CD14-positive monocyte (primary cell): ENCODE measurements at regions not wholly inside any gene's neighbourhood (a gene's known extent, or its start where the extent isn't known, plus 50 kb on each side); places are given as distances from the start of the nearest gene placed in this dataset.

Experiments used
- DNase-seq, 3 donors: peaks; one replicate each; pipeline ENCODE4 v3.0.0-alpha.2; 2011 to 2022
- H2AFZ ChIP-seq: 2 replicates; pipeline ENCODE4 v1.6.0; 2012; ENCODE audit warnings: mild to moderate bottlenecking, low read depth, low read length, inconsistent platforms; ENCODE audit not compliant: insufficient read depth, poor library complexity, severe bottlenecking
- H3K27ac ChIP-seq, 2 donors: 1 replicate in 1 of 2; 2 replicates in 1 of 2; pipeline ENCODE4 v1.5.1; 2012 to 2013; ENCODE audit warnings: low read length in 2 of 2, control low read depth in 1 of 2, inconsistent platforms in 1 of 2, low read depth in 1 of 2, mild to moderate bottlenecking in 1 of 2
- H3K27me3 ChIP-seq, 2 donors: one replicate each; pipeline versions ENCODE4 v1.6.0 to v1.6.1; 2011 to 2013; ENCODE audit warnings: low read length in 2 of 2; ENCODE audit not compliant: control insufficient read depth in 2 of 2, insufficient read depth in 2 of 2
- H3K36me3 ChIP-seq, 2 donors: replicated peaks in 1 of 2; 1 replicate in 1 of 2; 2 replicates in 1 of 2; pipeline versions ENCODE4 v1.5.1 to v1.6.1; 2012 to 2013; ENCODE audit warnings: low read length in 2 of 2, control low read depth in 1 of 2, inconsistent platforms in 1 of 2, mild to moderate bottlenecking in 1 of 2; ENCODE audit not compliant: insufficient read depth in 2 of 2, control insufficient read depth in 1 of 2
- H3K4me1 ChIP-seq, 2 donors: 1 replicate in 1 of 2; 2 replicates in 1 of 2; pipeline versions ENCODE4 v1.5.1 to v1.6.1; 2012 to 2013; ENCODE audit warnings: low read length in 2 of 2, control low read depth in 1 of 2, inconsistent platforms in 1 of 2, mild to moderate bottlenecking in 1 of 2, moderate library complexity in 1 of 2; ENCODE audit not compliant: insufficient read depth in 2 of 2, control insufficient read depth in 1 of 2
- H3K4me2 ChIP-seq: replicated peaks from 2 replicates; pipeline ENCODE3; 2012; ENCODE audit warnings: low read length, moderate library complexity, mild to moderate bottlenecking; ENCODE audit not compliant: poor library complexity, severe bottlenecking; ENCODE audit errors: extremely low read depth
- H3K4me3 ChIP-seq, 3 experiments: fragments of 200-600 bp in 1 of 3; sonication (generic) in 1 of 3; replicated peaks in 1 of 3; 1 replicate in 2 of 3; 2 replicates in 1 of 3; pipeline ENCODE4 v1.5.1; 2011 to 2013; ENCODE audit warnings: low read length in 3 of 3, mild to moderate bottlenecking in 3 of 3, control low read depth in 2 of 3, low read depth in 2 of 3, inconsistent platforms in 1 of 3, moderate library complexity in 1 of 3
- H3K79me2 ChIP-seq: 2 replicates; pipeline ENCODE4 v1.6.0; 2012; ENCODE audit warnings: mild to moderate bottlenecking, control low read depth, inconsistent platforms, low read length, moderate library complexity; ENCODE audit not compliant: insufficient read depth
- H3K9ac ChIP-seq: 2 replicates; pipeline ENCODE4 v1.6.0; 2017; ENCODE audit warnings: low read length, mild to moderate bottlenecking; ENCODE audit not compliant: insufficient read depth, poor library complexity, severe bottlenecking
- H3K9me3 ChIP-seq, 2 donors: replicated peaks in 1 of 2; 1 replicate in 1 of 2; 2 replicates in 1 of 2; pipeline versions ENCODE4 v1.5.1 to v1.6.1; 2012 to 2013; ENCODE audit warnings: low read length in 2 of 2, control low read depth in 1 of 2; ENCODE audit not compliant: control insufficient read depth in 1 of 2, insufficient read depth in 1 of 2
- H4K20me1 ChIP-seq: 2 replicates; pipeline ENCODE4 v1.6.0; 2012; ENCODE audit warnings: mild to moderate bottlenecking, low read length, control low read depth, moderate library complexity; ENCODE audit not compliant: insufficient read depth
- H3K27ac Mint-ChIP-seq, 7 donors: one replicate each; pipeline ENCODE4 v1.8.0; 2020; ENCODE audit warnings: mild to moderate bottlenecking in 7 of 7, mixed read lengths in 7 of 7, moderate library complexity in 6 of 7, inconsistent platforms in 2 of 7
- H3K27me3 Mint-ChIP-seq, 3 donors: one replicate each; pipeline ENCODE4 v1.8.0; 2021 to 2022; ENCODE audit warnings: low read depth in 3 of 3, mild to moderate bottlenecking in 3 of 3, mixed read lengths in 3 of 3, moderate library complexity in 3 of 3, inconsistent platforms in 1 of 3
- H3K36me3 Mint-ChIP-seq, 2 donors: one replicate each; pipeline ENCODE4 v1.8.0; 2020; ENCODE audit warnings: mixed read lengths in 2 of 2, inconsistent platforms in 1 of 2, mild to moderate bottlenecking in 1 of 2
- H3K4me1 Mint-ChIP-seq: one replicate; pipeline ENCODE4 v1.8.0; 2020; ENCODE audit warnings: mild to moderate bottlenecking, mixed read lengths
- H3K4me3 Mint-ChIP-seq, 2 donors: one replicate each; pipeline ENCODE4 v1.8.0; 2020; ENCODE audit warnings: mild to moderate bottlenecking in 2 of 2, mixed read lengths in 2 of 2, moderate library complexity in 1 of 2
- H3K9me3 Mint-ChIP-seq, 7 donors: one replicate each; pipeline ENCODE4 v1.8.0; 2020 to 2022; ENCODE audit warnings: mixed read lengths in 7 of 7, mild to moderate bottlenecking in 6 of 7, moderate library complexity in 6 of 7, inconsistent platforms in 2 of 7
- CTCF ChIP-seq: fragments of 200-600 bp; IDR thresholded peaks from one replicate; pipeline ENCODE4 v1.8.0; 2022; ENCODE audit warnings: antibody characterized with exemption, mild to moderate bottlenecking
- WGBS: methylation state at CpG from one replicate; pipeline ENCODE4 v1.1.5; 2013; ENCODE audit warnings: missing lambda C conversion rate; ENCODE audit not compliant: insufficient coverage; 5-methylcytosine and 5-hydroxymethylcytosine counted together
- intact Hi-C, 2 donors: fragments of 100-400 bp; cut with micrococcal nuclease; formaldehyde crosslinking; loops; one replicate each; pipeline versions ENCODE4 v1.15.0 to v1.15.1; 2023

GRCh38 chr5:72046106-72046505, 61.2 kb upstream of the MAP1B start:
- no peak overlapping the region for H2AFZ ChIP-seq
- H3K4me1 ChIP-seq = no peaks in the 10 kb centered on the region
- peaks cover 2% of the 10 kb centered on the region in 3 donors for H3K27me3 Mint-ChIP-seq
- no peaks in the 10 kb centered on the region for H3K27me3 ChIP-seq
- peaks cover 1 to 8% (median 3%) of the 10 kb centered on the region in 7 donors for H3K9me3 Mint-ChIP-seq
- H3K36me3 Mint-ChIP-seq = no peaks in the 10 kb centered on the region
- no peak for DNase-seq
- no peak for TF ChIP-seq CTCF
- no peak overlapping the region for H3K4me2 ChIP-seq
- H4K20me1 ChIP-seq = no peaks in the 10 kb centered on the region
- no peaks in the 10 kb centered on the region for H3K36me3 ChIP-seq
- no peaks in the 10 kb centered on the region for H3K79me2 ChIP-seq
- H3K4me3 ChIP-seq = no peak overlapping the region
- H3K9me3 ChIP-seq = no peaks in the 10 kb centered on the region
- WGBS = no CpG with 5 or more reads among the region's 1 CpG
- no peak overlapping the region for H3K9ac ChIP-seq
- intact Hi-C loops = no loop called here
- H3K4me3 Mint-ChIP-seq = no peak overlapping the region
- no peak overlapping the region for H3K27ac Mint-ChIP-seq
- no peak overlapping the region for H3K27ac ChIP-seq
- H3K4me1 Mint-ChIP-seq = no peaks in the 10 kb centered on the region

- Histone ChIP-seq H3K4me2 (no peak overlapping the region), H3K9ac (no peak overlapping the region), H4K20me1 (no peaks in the 10 kb centered on the region), H3K79me2 (no peaks in the 10 kb centered on the region), H3K4me1 (no peaks in the 10 kb centered on the region), H3K9me3 (no peaks in the 10 kb centered on the region), H2AFZ (no peak overlapping the region), H3K27me3 (no peaks in the 10 kb centered on the region), H3K27ac (no peak overlapping the region), H3K36me3 (no peaks in the 10 kb centered on the region), H3K4me3 (no peak overlapping the region)
- Mint-ChIP-seq H3K9me3 (peaks cover 0 to 5% (median 3%) of the 10 kb centered on the region in 7 donors), H3K27ac (no peak overlapping the region), H3K27me3 (peaks cover 0 to 2% (median 0%) of the 10 kb centered on the region in 3 donors), H3K36me3 (no peaks in the 10 kb centered on the region), H3K4me1 (no peaks in the 10 kb centered on the region), H3K4me3 (no peak overlapping the region)
- no peak for TF ChIP-seq CTCF
- WGBS = no CpG with 5 or more reads among the region's 1 CpG
- DNase-seq = no peak
- intact Hi-C loops = no loop called here
Measured at GRCh38 chr5:72055636-72056035, 51.6 kb upstream of the MAP1B start.
